Inferior parietal cortex (tissue), 1 donor: ENCODE measurements at regions not wholly inside any gene's neighbourhood (a gene's known extent, or its start where the extent isn't known, plus 50 kb on each side); places are given as distances from the start of the nearest gene placed in this dataset.

Experiments used
- DNase-seq: peaks from one replicate; pipeline ENCODE4 v3.0.0-alpha.2; 2016; ENCODE audit errors: extremely low spot score

GRCh38 chr19:29323440-29324290, 110.7 kb upstream of the UQCRFS1 start:
- no peak for DNase-seq

GRCh38 chr19:29324291-29324680, 111.3 kb upstream of the UQCRFS1 start:
- no peak for DNase-seq

GRCh38 chr19:29324717-29325116, 111.8 kb upstream of the UQCRFS1 start:
- no peak for DNase-seq

GRCh38 chr19:29325241-29325975, 112.5 kb upstream of the UQCRFS1 start:
- DNase-seq, result no peak

- DNase-seq, result no peak
These were observed 113.4 kb upstream of the UQCRFS1 start for GRCh38 chr19:29326351-29326750.

GRCh38 chr19:29326849-29327840, 114.2 kb upstream of the UQCRFS1 start:
- no peak for DNase-seq

- no peak for DNase-seq
These were observed 115.6 kb upstream of the UQCRFS1 start for GRCh38 chr19:29328586-29328985.

- DNase-seq, result no peak
These were observed 116.6 kb upstream of the UQCRFS1 start for GRCh38 chr19:29329460-29330134.

GRCh38 chr19:29336425-29336824, 123.5 kb upstream of the UQCRFS1 start:
- no peak for DNase-seq

GRCh38 chr19:29337029-29337428, 124.1 kb upstream of the UQCRFS1 start:
- DNase-seq, result no peak

- DNase-seq, result no peak
These were observed 125.5 kb upstream of the UQCRFS1 start for GRCh38 chr19:29338480-29338879.

- DNase-seq, result no peak
These were observed 129.8 kb upstream of the UQCRFS1 start for GRCh38 chr19:29342721-29343120.

- no peak for DNase-seq
These were observed 151.3 kb upstream of the UQCRFS1 start for GRCh38 chr19:29364224-29364726.

GRCh38 chr19:29364999-29365398, 152.0 kb upstream of the UQCRFS1 start:
- no peak for DNase-seq

- no peak for DNase-seq
These were observed 153.0 kb upstream of the UQCRFS1 start for GRCh38 chr19:29365836-29366417.

GRCh38 chr19:29366757-29367156, 153.8 kb upstream of the UQCRFS1 start:
- no peak for DNase-seq

- no peak for DNase-seq
These were observed 154.9 kb upstream of the UQCRFS1 start for GRCh38 chr19:29367791-29368222.

- no peak for DNase-seq
These were observed 155.5 kb upstream of the VSTM2B start for GRCh38 chr19:29370276-29370675.

- no peak for DNase-seq
These were observed 154.3 kb upstream of the VSTM2B start for GRCh38 chr19:29371251-29372090.

- DNase-seq, result no peak
These were observed 153.7 kb upstream of the VSTM2B start for GRCh38 chr19:29372091-29372415.
